SK-N-SH treated with all-trans-retinoic acid at 6 μM for 48 hours (cell line): ENCODE measurements at regions not wholly inside any gene's neighbourhood (a gene's known extent, or its start where the extent isn't known, plus 50 kb on each side); places are given as distances from the start of the nearest gene placed in this dataset.

ENCODE experiments used
- ATAC-seq: fragments of 200-7000 bp; cut with Tn5 transposase; 3 replicates; pipeline ENCODE4 v1.9.1; 2020; ENCODE audit warnings: mild to moderate bottlenecking, moderate library complexity
- ARNTL ChIP-seq: fragments of 450-650 bp; formaldehyde crosslinking; IDR thresholded peaks from 2 replicates; pipeline ENCODE4 v1.5.0; 2020; ENCODE audit warnings: low read depth, mild to moderate bottlenecking, moderate library complexity, borderline replicate concordance
- BACH2 ChIP-seq: fragments of 250-450 bp; sonication (Bioruptor Pico); IDR thresholded peaks from 2 replicates; pipeline ENCODE4 v1.9.0; 2021; ENCODE audit warnings: mild to moderate bottlenecking, borderline replicate concordance
- CSDC2 ChIP-seq: fragments of 250-450 bp; sonication (Bioruptor Pico); IDR thresholded peaks from 2 replicates; pipeline ENCODE4 v1.5.0; 2020; ENCODE audit warnings: mild to moderate bottlenecking, moderate library complexity
- ESRRG ChIP-seq: fragments of 250-450 bp; sonication (Bioruptor Pico); IDR thresholded peaks from 2 replicates; pipeline ENCODE4 v1.6.1; 2021; ENCODE audit warnings: mild to moderate bottlenecking
- GLIS3 ChIP-seq: fragments of 250-450 bp; sonication (Bioruptor Pico); IDR thresholded peaks from 2 replicates; pipeline ENCODE4 v1.5.0; 2020; ENCODE audit warnings: mild to moderate bottlenecking, moderate library complexity
- ISL1 ChIP-seq: fragments of 250-450 bp; sonication (Bioruptor Pico); IDR thresholded peaks from 2 replicates; pipeline ENCODE4 v2.1.2; 2022; ENCODE audit warnings: mild to moderate bottlenecking, moderate library complexity
- OSR1 ChIP-seq: fragments of 250-450 bp; sonication (Bioruptor Pico); IDR thresholded peaks from 2 replicates; pipeline ENCODE4 v1.8.0; 2022; ENCODE audit warnings: moderate library complexity, mild to moderate bottlenecking, inconsistent platforms
- POU6F1 ChIP-seq: fragments of 250-450 bp; sonication (Bioruptor Pico); IDR thresholded peaks from 2 replicates; pipeline ENCODE4 v1.8.0; 2021; ENCODE audit warnings: low read depth, mild to moderate bottlenecking, moderate library complexity, borderline replicate concordance
- PPARA ChIP-seq: fragments of 250-450 bp; sonication (Bioruptor Pico); IDR thresholded peaks from 2 replicates; pipeline ENCODE4 v1.5.0; 2020; ENCODE audit warnings: mild to moderate bottlenecking, borderline replicate concordance
- RARB ChIP-seq: fragments of 250-450 bp; sonication (Bioruptor Pico); IDR thresholded peaks from 2 replicates; pipeline ENCODE4 v1.8.0; 2021; ENCODE audit warnings: mild to moderate bottlenecking, moderate library complexity
- SNAI2 ChIP-seq: fragments of 250-450 bp; sonication (Bioruptor Pico); IDR thresholded peaks from 2 replicates; pipeline ENCODE4 v1.5.0; 2020; ENCODE audit warnings: mild to moderate bottlenecking, moderate library complexity
- TOX ChIP-seq: fragments of 250-450 bp; sonication (Bioruptor Pico); IDR thresholded peaks from 2 replicates; pipeline ENCODE4 v1.8.0; 2021; ENCODE audit warnings: mild to moderate bottlenecking, moderate library complexity, borderline replicate concordance
- ZFP3 ChIP-seq: fragments of 250-450 bp; sonication (Bioruptor Pico); IDR thresholded peaks from 2 replicates; pipeline ENCODE4 v1.5.0; 2020; ENCODE audit warnings: mild to moderate bottlenecking, moderate library complexity
- ZFP30 ChIP-seq: fragments of 450-650 bp; formaldehyde crosslinking; IDR thresholded peaks from 2 replicates; pipeline ENCODE4 v1.5.0; 2022; ENCODE audit warnings: mild to moderate bottlenecking, moderate library complexity
- ZNF565 ChIP-seq: fragments of 450-650 bp; formaldehyde crosslinking; conservative IDR thresholded peaks from 2 replicates; pipeline ENCODE4 v1.5.0; 2020; ENCODE audit warnings: low read depth, mild to moderate bottlenecking, moderate library complexity
- ZNF8 ChIP-seq: fragments of 450-650 bp; formaldehyde crosslinking; IDR thresholded peaks from 2 replicates; pipeline ENCODE4 v1.5.0; 2020; ENCODE audit warnings: mild to moderate bottlenecking, moderate library complexity
- TF ChIP-seq, protein P1 (sequence below): fragments of 250-450 bp; sonication (Bioruptor Pico); IDR thresholded peaks from 2 replicates; pipeline ENCODE4 v1.8.0; 2020; ENCODE audit warnings: mild to moderate bottlenecking, moderate library complexity, borderline replicate concordance
- TF ChIP-seq, protein P2 (sequence below): fragments of 250-450 bp; sonication (Bioruptor Pico); IDR thresholded peaks from 2 replicates; pipeline ENCODE4 v1.5.1; 2020; ENCODE audit warnings: low read depth, mild to moderate bottlenecking, moderate library complexity
- TF ChIP-seq, protein P3 (sequence below): fragments of 250-450 bp; sonication (Bioruptor Pico); IDR thresholded peaks from 2 replicates; pipeline ENCODE4 v1.5.1; 2021; ENCODE audit warnings: mild to moderate bottlenecking, moderate library complexity
- TF ChIP-seq, protein P4 (sequence below): fragments of 250-450 bp; sonication (Bioruptor Pico); IDR thresholded peaks from 2 replicates; pipeline ENCODE4 v1.5.0; 2020; ENCODE audit warnings: mild to moderate bottlenecking, moderate library complexity

DNA sequence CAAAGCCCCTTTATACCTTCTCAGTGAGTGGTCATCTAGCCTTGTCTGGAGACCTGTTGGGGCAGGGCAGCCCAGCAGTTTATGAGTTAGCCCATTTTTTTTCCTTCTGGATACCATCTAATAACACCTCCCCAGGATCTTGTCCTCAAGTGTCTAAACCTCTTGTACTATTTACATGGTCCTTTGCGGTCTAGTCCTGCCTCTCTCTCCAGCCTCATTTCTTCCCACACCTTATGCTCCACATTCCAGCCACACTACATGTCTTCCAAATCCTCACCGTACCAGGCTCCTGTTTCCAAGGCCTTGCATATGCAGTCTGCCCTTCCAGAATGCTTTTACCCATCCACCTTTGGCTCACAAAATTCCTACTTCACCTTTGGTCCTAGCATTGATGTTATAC is 77.2 kb downstream of the ADRB2 start:
- no peak for ATAC-seq
- no peak for TF ChIP-seq RARB
- TF ChIP-seq ZNF8 = no peak

DNA sequence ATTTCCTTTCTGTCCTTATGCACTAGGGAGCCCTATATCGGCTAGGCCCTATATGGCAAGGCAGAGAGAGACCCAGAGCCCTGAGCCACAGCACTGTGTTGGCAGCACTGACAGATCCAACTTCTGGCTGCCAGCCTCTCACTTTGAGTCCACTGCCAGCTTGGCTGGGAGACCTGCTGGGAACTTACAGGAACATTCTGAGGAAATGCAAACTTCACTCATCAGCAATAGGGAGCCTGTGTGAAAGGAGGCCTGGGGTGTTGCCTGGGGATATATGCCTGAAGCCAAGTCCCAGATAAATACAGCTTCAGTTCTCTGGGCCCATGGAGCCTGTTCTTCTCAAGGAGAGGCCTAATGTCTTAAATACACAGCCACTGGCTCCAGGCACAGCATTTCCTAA is 78.0 kb downstream of the ADRB2 start:
- ATAC-seq = no peak
- TF ChIP-seq BACH2 (CRISPR knock-in tag) = no peak
- TF ChIP-seq TOX (CRISPR knock-in tag) = no peak
- TF ChIP-seq ARNTL (CRISPR knock-in tag) = no peak
- TF ChIP-seq, protein P1, sequence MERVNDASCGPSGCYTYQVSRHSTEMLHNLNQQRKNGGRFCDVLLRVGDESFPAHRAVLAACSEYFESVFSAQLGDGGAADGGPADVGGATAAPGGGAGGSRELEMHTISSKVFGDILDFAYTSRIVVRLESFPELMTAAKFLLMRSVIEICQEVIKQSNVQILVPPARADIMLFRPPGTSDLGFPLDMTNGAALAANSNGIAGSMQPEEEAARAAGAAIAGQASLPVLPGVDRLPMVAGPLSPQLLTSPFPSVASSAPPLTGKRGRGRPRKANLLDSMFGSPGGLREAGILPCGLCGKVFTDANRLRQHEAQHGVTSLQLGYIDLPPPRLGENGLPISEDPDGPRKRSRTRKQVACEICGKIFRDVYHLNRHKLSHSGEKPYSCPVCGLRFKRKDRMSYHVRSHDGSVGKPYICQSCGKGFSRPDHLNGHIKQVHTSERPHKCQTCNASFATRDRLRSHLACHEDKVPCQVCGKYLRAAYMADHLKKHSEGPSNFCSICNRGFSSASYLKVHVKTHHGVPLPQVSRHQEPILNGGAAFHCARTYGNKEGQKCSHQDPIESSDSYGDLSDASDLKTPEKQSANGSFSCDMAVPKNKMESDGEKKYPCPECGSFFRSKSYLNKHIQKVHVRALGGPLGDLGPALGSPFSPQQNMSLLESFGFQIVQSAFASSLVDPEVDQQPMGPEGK = no peak
- TF ChIP-seq CSDC2 (CRISPR knock-in tag) = no peak
- no peak for TF ChIP-seq ESRRG (CRISPR knock-in tag)
- no peak for TF ChIP-seq GLIS3

GRCh38 chr5:148905541-148905940 is 79.1 kb downstream of the ADRB2 start:
- no peak for ATAC-seq

More at GRCh38 chr5:148905541-148905940, 79.1 kb downstream of the ADRB2 start:
- no peak for TF ChIP-seq PPARA (CRISPR knock-in tag)
- TF ChIP-seq POU6F1 (CRISPR knock-in tag) = no peak
- TF ChIP-seq BACH2 (CRISPR knock-in tag) = no peak
- no peak for TF ChIP-seq GLIS3
- no peak for TF ChIP-seq ARNTL (CRISPR knock-in tag)
- no peak for TF ChIP-seq ESRRG (CRISPR knock-in tag)
- TF ChIP-seq, protein P2, sequence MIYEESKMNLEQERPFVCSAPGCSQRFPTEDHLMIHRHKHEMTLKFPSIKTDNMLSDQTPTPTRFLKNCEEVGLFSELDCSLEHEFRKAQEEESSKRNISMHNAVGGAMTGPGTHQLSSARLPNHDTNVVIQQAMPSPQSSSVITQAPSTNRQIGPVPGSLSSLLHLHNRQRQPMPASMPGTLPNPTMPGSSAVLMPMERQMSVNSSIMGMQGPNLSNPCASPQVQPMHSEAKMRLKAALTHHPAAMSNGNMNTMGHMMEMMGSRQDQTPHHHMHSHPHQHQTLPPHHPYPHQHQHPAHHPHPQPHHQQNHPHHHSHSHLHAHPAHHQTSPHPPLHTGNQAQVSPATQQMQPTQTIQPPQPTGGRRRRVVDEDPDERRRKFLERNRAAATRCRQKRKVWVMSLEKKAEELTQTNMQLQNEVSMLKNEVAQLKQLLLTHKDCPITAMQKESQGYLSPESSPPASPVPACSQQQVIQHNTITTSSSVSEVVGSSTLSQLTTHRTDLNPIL (CRISPR knock-in tag) = no peak
- TF ChIP-seq ZFP3 (CRISPR knock-in tag) = no peak
- TF ChIP-seq, protein P3, sequence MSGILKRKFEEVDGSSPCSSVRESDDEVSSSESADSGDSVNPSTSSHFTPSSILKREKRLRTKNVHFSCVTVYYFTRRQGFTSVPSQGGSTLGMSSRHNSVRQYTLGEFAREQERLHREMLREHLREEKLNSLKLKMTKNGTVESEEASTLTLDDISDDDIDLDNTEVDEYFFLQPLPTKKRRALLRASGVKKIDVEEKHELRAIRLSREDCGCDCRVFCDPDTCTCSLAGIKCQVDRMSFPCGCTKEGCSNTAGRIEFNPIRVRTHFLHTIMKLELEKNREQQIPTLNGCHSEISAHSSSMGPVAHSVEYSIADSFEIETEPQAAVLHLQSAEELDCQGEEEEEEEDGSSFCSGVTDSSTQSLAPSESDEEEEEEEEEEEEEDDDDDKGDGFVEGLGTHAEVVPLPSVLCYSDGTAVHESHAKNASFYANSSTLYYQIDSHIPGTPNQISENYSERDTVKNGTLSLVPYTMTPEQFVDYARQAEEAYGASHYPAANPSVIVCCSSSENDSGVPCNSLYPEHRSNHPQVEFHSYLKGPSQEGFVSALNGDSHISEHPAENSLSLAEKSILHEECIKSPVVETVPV (CRISPR knock-in tag) = no peak
- no peak for TF ChIP-seq TOX (CRISPR knock-in tag)
- no peak for TF ChIP-seq ZNF565 (CRISPR knock-in tag)
- no peak for TF ChIP-seq ZFP30 (CRISPR knock-in tag)
- TF ChIP-seq SNAI2 (CRISPR knock-in tag) = no peak
- no peak for TF ChIP-seq ISL1 (CRISPR knock-in tag)
- no peak for TF ChIP-seq OSR1 (CRISPR knock-in tag)
- TF ChIP-seq, protein P1 = no peak
- TF ChIP-seq, protein P4, sequence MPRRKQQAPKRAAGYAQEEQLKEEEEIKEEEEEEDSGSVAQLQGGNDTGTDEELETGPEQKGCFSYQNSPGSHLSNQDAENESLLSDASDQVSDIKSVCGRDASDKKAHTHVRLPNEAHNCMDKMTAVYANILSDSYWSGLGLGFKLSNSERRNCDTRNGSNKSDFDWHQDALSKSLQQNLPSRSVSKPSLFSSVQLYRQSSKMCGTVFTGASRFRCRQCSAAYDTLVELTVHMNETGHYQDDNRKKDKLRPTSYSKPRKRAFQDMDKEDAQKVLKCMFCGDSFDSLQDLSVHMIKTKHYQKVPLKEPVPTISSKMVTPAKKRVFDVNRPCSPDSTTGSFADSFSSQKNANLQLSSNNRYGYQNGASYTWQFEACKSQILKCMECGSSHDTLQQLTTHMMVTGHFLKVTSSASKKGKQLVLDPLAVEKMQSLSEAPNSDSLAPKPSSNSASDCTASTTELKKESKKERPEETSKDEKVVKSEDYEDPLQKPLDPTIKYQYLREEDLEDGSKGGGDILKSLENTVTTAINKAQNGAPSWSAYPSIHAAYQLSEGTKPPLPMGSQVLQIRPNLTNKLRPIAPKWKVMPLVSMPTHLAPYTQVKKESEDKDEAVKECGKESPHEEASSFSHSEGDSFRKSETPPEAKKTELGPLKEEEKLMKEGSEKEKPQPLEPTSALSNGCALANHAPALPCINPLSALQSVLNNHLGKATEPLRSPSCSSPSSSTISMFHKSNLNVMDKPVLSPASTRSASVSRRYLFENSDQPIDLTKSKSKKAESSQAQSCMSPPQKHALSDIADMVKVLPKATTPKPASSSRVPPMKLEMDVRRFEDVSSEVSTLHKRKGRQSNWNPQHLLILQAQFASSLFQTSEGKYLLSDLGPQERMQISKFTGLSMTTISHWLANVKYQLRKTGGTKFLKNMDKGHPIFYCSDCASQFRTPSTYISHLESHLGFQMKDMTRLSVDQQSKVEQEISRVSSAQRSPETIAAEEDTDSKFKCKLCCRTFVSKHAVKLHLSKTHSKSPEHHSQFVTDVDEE = no peak
- TF ChIP-seq CSDC2 (CRISPR knock-in tag) = no peak
- no peak for TF ChIP-seq RARB
- no peak for TF ChIP-seq ZNF8
- TF ChIP-seq, all 23 proteins: peak for 0
